Choroid plexus epithelial cell (primary cell): ENCODE measurements at regions not wholly inside any gene's neighbourhood (a gene's known extent, or its start where the extent isn't known, plus 50 kb on each side); places are given as distances from the start of the nearest gene placed in this dataset.
A peak's percentile ranks its signal among the peaks of the same experiment; 100 is the strongest.

Experiments
- DNase-seq: peaks from one replicate; pipeline ENCODE4 v3.0.0-alpha.2; 2010; ENCODE audit warnings: low read depth
- H3K4me3 ChIP-seq: 2 replicates; pipeline ENCODE4 v1.5.1; 2011; ENCODE audit warnings: low read depth, mild to moderate bottlenecking, control low read depth, low read length, moderate library complexity
- TF ChIP-seq, protein P1 (sequence below): conservative IDR thresholded peaks from 2 replicates; pipeline ENCODE4 v1.5.1; 2011; ENCODE audit warnings: low read depth, mild to moderate bottlenecking, control low read depth, inconsistent platforms, low read length, moderate library complexity

- TF ChIP-seq, protein P1, sequence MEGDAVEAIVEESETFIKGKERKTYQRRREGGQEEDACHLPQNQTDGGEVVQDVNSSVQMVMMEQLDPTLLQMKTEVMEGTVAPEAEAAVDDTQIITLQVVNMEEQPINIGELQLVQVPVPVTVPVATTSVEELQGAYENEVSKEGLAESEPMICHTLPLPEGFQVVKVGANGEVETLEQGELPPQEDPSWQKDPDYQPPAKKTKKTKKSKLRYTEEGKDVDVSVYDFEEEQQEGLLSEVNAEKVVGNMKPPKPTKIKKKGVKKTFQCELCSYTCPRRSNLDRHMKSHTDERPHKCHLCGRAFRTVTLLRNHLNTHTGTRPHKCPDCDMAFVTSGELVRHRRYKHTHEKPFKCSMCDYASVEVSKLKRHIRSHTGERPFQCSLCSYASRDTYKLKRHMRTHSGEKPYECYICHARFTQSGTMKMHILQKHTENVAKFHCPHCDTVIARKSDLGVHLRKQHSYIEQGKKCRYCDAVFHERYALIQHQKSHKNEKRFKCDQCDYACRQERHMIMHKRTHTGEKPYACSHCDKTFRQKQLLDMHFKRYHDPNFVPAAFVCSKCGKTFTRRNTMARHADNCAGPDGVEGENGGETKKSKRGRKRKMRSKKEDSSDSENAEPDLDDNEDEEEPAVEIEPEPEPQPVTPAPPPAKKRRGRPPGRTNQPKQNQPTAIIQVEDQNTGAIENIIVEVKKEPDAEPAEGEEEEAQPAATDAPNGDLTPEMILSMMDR = no peak
- H3K4me3 ChIP-seq = no peak overlapping the region
- peak; percentile 28 for DNase-seq
Observed at GRCh38 chr12:78636231-78636855, 228.2 kb upstream of the SYT1 start.

DNA sequence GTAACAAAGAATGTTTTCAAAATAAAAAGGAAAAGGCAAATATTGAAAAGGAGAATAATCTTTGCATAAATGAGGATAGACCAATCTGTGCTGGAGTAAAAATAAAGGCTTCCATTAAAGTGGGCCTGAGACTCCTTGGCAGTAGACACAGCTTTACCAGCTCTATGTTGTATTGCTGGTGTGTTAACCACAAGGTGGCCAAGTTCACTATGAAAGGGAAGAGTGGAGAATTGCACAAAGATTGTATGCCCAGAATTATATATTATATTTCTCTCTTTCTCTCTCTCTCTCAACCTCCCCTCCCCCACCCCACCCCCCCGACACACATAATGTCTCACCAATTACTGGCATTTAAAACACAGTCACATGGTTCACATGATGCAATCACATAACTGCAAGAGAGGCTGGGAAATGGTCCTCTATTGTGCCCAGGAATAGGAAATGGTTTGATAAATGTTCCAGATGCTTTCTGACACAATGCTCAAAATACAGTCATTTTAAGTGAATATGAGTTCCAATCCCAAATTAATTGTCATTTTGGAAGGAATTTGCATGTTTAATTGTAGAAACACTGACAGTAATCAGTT lies 222.6 kb upstream of the SYT1 start:
- H3K4me3 ChIP-seq = no peak overlapping the region
- TF ChIP-seq, protein P1 = peak; percentile 39
- peak; percentile 47 for DNase-seq

DNA sequence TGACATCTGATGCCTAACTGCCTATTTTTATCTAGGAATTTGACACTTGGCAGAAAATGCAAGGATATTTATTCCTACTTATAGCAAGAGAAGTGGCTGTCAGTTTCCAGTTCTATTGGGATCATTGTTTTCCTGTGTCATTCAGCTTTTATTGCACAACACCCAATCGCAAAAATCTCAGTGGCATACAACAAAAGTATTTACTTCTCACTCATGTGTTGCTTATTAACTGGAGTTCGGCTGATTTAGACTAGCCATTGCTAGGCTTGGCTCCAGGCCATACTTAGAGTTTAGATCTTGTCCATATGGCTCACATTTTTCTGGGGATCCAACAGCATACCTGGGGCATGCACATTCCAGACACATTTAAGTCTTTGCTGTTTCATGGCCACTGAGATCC lies 218.6 kb upstream of the SYT1 start:
- peak; percentile 27 for DNase-seq
- no peak overlapping the region for H3K4me3 ChIP-seq
- TF ChIP-seq, protein P1 = no peak

DNA sequence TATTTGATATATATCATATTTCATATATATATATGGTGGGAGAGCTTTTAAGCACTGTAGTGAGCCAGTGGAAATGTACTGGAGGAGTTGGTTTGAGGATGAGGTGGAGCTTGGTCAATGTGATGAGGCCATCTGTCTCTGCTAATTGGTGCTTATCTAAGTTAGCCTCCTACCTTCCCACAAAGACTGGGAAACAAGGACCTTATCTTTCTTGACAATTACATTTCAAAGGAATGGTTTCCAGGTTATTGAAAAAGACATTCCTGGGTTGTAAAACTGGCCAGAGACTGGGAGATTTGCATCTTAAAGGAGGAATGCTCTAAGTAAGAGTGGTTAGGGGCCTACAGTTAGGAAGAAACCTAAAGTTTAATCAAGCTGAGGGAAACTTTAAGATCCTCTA lies 212.8 kb upstream of the SYT1 start:
- TF ChIP-seq, protein P1 = no peak
- no peak for DNase-seq
- no peak overlapping the region for H3K4me3 ChIP-seq

- no peak for DNase-seq
- no peak overlapping the region for H3K4me3 ChIP-seq
- TF ChIP-seq, protein P1 = no peak
Observed at GRCh38 chr12:78666584-78666983, 198.0 kb upstream of the SYT1 start.

DNA sequence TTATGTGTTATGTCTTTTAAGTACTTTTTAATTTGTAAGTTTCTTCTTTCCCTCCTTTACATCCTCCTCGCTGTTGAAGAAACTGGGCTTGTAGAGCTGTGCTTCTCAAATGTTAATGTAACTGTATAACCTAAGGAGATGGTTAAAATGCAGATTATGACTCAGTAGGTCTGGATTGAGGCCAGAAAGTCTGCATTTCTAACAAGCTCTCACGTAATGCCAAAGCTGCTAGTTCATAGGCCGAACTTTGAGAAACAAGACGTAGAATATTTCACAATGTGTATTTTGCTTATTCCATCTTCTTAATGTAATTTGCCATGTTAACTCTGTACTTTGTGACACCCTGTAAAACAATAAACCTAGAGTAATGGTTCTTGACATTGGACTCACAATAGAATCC lies 193.3 kb upstream of the SYT1 start:
- peak; percentile 97 for DNase-seq
- no peak overlapping the region for H3K4me3 ChIP-seq
- TF ChIP-seq, protein P1 = no peak

DNA sequence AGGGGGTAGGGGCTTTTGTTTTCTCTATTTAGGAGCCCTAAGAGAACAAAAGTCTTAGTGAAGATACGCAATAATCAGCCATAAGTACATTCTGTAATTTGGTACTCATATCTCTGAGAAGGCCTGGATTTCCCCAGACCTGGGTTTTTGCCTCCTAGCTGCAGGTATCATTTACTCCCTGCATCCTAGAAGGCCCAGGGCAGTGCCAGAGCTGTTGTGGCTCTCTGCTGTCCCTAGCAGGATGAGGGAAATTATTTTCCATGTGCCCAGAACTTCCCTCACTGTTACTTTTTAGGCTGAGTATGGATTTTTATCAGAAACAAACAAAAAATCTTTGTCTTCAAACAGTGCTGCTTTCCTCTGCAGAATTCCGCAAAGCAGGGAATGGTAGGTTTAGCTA lies 192.5 kb upstream of the SYT1 start:
- TF ChIP-seq, protein P1 = no peak
- H3K4me3 ChIP-seq = no peak overlapping the region
- no peak for DNase-seq
